ENCODE measurements at regions not wholly inside any gene's neighbourhood (a gene's known extent, or its start where the extent isn't known, plus 50 kb on each side); places are given as distances from the start of the nearest gene placed in this dataset.

GRCh38 chr13:73162912-73163911 lies 104.4 kb downstream of the KLF5 start:
- TF ChIP-seq CTCF (IDR thresholded peaks at IDR 0.05): no peak
- no peak for TF ChIP-seq POLR2AphosphoS5 (IDR thresholded peaks at IDR 0.05; ENCODE audit: low read depth, low read length)
- TF ChIP-seq, protein P1, sequence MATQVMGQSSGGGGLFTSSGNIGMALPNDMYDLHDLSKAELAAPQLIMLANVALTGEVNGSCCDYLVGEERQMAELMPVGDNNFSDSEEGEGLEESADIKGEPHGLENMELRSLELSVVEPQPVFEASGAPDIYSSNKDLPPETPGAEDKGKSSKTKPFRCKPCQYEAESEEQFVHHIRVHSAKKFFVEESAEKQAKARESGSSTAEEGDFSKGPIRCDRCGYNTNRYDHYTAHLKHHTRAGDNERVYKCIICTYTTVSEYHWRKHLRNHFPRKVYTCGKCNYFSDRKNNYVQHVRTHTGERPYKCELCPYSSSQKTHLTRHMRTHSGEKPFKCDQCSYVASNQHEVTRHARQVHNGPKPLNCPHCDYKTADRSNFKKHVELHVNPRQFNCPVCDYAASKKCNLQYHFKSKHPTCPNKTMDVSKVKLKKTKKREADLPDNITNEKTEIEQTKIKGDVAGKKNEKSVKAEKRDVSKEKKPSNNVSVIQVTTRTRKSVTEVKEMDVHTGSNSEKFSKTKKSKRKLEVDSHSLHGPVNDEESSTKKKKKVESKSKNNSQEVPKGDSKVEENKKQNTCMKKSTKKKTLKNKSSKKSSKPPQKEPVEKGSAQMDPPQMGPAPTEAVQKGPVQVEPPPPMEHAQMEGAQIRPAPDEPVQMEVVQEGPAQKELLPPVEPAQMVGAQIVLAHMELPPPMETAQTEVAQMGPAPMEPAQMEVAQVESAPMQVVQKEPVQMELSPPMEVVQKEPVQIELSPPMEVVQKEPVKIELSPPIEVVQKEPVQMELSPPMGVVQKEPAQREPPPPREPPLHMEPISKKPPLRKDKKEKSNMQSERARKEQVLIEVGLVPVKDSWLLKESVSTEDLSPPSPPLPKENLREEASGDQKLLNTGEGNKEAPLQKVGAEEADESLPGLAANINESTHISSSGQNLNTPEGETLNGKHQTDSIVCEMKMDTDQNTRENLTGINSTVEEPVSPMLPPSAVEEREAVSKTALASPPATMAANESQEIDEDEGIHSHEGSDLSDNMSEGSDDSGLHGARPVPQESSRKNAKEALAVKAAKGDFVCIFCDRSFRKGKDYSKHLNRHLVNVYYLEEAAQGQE (IDR thresholded peaks at IDR 0.05; ENCODE audit: insufficient read depth in 1 of 2, low read depth in 2 of 2, low read length in 1 of 2): no peak
- TF ChIP-seq SIN3A (IDR thresholded peaks at IDR 0.05; ENCODE audit: borderline replicate concordance, insufficient read depth, low read depth, low read length): no peak
